SU-DHL-6 (cell line): ENCODE measurements at regions not wholly inside any gene's neighbourhood (a gene's known extent, or its start where the extent isn't known, plus 50 kb on each side); places are given as distances from the start of the nearest gene placed in this dataset.
"Not testable (repeated sequence)": the region's sequence is repeated elsewhere in the genome, so short reads cannot be mapped to it uniquely, and the experiment has no call there.

ENCODE experiments used
- H2AFZ ChIP-seq: fragments of 200-600 bp; sonication (generic); 2 replicates; pipeline ENCODE4 v1.6.1; 2014; ENCODE audit warnings: low read depth, mild to moderate bottlenecking, moderate library complexity, mixed read lengths, antibody characterized with exemption, low read length; ENCODE audit not compliant: severe bottlenecking
- H3F3A ChIP-seq: fragments of 200-600 bp; shearing (Covaris generic); 2 replicates; pipeline ENCODE4 v1.6.0; 2016; ENCODE audit warnings: antibody characterized with exemption, mild to moderate bottlenecking; ENCODE audit not compliant: insufficient read depth
- H3K27ac ChIP-seq: fragments of 200-600 bp; sonication (generic); 2 replicates; pipeline ENCODE4 v1.5.1; 2016; ENCODE audit warnings: low read depth, mild to moderate bottlenecking, low read length, moderate library complexity, mixed read lengths
- H3K27me3 ChIP-seq: fragments of 200-600 bp; sonication (generic), shearing (Covaris generic); 2 replicates; pipeline ENCODE4 v1.6.0; 2014; ENCODE audit warnings: mild to moderate bottlenecking, low read length
- H3K36me3 ChIP-seq: fragments of 200-600 bp; sonication (generic); 2 replicates; pipeline ENCODE4 v1.6.1; 2014; ENCODE audit warnings: mild to moderate bottlenecking, low read length, mixed read lengths
- H3K4me2 ChIP-seq: fragments of 300-600, 200-600 bp; shearing (Covaris generic), sonication (generic); 2 replicates; pipeline ENCODE4 v1.6.0; 2014; ENCODE audit warnings: low read length, low read depth, mild to moderate bottlenecking; ENCODE audit not compliant: poor library complexity, severe bottlenecking
- H3K4me3 ChIP-seq: fragments of 200-600 bp; sonication (generic); 2 replicates; pipeline ENCODE4 v1.5.1; 2014; ENCODE audit warnings: antibody characterized with exemption, low read length, mild to moderate bottlenecking, mixed read lengths; ENCODE audit not compliant: insufficient read depth, poor library complexity, severe bottlenecking
- H3K79me2 ChIP-seq: fragments of 200-600 bp; sonication (generic); 2 replicates; pipeline ENCODE4 v1.6.1; 2014; ENCODE audit warnings: mild to moderate bottlenecking, low read length, moderate library complexity; ENCODE audit not compliant: insufficient read depth
- H3K9ac ChIP-seq: fragments of 200-600 bp; sonication (generic); 2 replicates; pipeline ENCODE4 v1.7.0; 2014; ENCODE audit warnings: mild to moderate bottlenecking, low read length
- H3K9me2 ChIP-seq: fragments of 200-600 bp; sonication (generic); replicated peaks from 2 replicates; pipeline ENCODE4 v1.6.1; 2014; ENCODE audit warnings: low read length; ENCODE audit not compliant: insufficient read depth
- H3K9me3 ChIP-seq: fragments of 200-600 bp; sonication (generic); 2 replicates; pipeline ENCODE4 v1.6.1; 2014; ENCODE audit warnings: low read length, mixed read lengths; ENCODE audit not compliant: insufficient read depth
- H4K20me1 ChIP-seq: fragments of 200-600 bp; sonication (generic); 2 replicates; pipeline ENCODE4 v1.6.1; 2014; ENCODE audit warnings: low read depth, mild to moderate bottlenecking, antibody characterized with exemption, low read length, moderate library complexity, mixed read lengths
- EZH2phosphoT487 ChIP-seq: fragments of 200-600 bp; sonication (generic), shearing (Covaris generic); conservative IDR thresholded peaks from 2 replicates; pipeline ENCODE4 v1.6.1; 2018; ENCODE audit warnings: mild to moderate bottlenecking, antibody characterized with exemption, low read length, moderate library complexity, mixed read lengths
- TF ChIP-seq, protein P1 (sequence below): fragments of 200-600 bp; sonication (generic); IDR thresholded peaks from one replicate; pipeline ENCODE4 v1.5.1; 2017; ENCODE audit warnings: antibody characterized with exemption, mild to moderate bottlenecking, low read length, moderate library complexity; ENCODE audit not compliant: insufficient read depth, poor library complexity, severe bottlenecking

DNA sequence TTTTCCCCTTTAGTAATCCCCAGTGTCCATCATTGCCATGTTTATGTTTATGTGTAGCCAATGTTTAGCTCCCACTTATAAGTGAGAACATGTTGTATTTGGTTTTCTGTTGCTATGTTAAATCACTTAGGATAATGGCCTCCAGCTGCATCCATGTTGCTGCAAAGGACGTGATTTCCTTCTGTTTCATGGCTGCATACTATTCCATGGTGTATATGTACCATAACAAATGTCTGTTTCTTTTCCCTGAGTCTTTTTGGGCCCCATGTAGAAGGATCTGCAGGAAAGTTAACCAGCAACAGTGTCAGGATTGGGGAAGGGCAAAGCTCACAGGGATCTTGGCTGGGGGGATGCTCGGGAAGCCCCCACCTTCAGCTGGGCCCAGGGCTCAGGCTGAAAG is 64.3 kb upstream of the SULF2 start:
- H3K9me3 ChIP-seq = no peaks in the 10 kb centered on the region
- no peak overlapping the region for H3K4me3 ChIP-seq
- H3K9me2 ChIP-seq = no peaks in the 10 kb centered on the region
- TF ChIP-seq, protein P1, sequence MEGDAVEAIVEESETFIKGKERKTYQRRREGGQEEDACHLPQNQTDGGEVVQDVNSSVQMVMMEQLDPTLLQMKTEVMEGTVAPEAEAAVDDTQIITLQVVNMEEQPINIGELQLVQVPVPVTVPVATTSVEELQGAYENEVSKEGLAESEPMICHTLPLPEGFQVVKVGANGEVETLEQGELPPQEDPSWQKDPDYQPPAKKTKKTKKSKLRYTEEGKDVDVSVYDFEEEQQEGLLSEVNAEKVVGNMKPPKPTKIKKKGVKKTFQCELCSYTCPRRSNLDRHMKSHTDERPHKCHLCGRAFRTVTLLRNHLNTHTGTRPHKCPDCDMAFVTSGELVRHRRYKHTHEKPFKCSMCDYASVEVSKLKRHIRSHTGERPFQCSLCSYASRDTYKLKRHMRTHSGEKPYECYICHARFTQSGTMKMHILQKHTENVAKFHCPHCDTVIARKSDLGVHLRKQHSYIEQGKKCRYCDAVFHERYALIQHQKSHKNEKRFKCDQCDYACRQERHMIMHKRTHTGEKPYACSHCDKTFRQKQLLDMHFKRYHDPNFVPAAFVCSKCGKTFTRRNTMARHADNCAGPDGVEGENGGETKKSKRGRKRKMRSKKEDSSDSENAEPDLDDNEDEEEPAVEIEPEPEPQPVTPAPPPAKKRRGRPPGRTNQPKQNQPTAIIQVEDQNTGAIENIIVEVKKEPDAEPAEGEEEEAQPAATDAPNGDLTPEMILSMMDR = no peak
- no peak for TF ChIP-seq EZH2phosphoT487
- H3K36me3 ChIP-seq = no peaks in the 10 kb centered on the region
- no peaks in the 10 kb centered on the region for H3F3A ChIP-seq
- no peak overlapping the region for H3K27ac ChIP-seq
- H3K27me3 ChIP-seq = no peaks in the 10 kb centered on the region
- H3K4me2 ChIP-seq = no peak overlapping the region
- no peaks in the 10 kb centered on the region for H3K79me2 ChIP-seq
- no peak overlapping the region for H2AFZ ChIP-seq
- no peaks in the 10 kb centered on the region for H4K20me1 ChIP-seq
- H3K9ac ChIP-seq = no peak overlapping the region

DNA sequence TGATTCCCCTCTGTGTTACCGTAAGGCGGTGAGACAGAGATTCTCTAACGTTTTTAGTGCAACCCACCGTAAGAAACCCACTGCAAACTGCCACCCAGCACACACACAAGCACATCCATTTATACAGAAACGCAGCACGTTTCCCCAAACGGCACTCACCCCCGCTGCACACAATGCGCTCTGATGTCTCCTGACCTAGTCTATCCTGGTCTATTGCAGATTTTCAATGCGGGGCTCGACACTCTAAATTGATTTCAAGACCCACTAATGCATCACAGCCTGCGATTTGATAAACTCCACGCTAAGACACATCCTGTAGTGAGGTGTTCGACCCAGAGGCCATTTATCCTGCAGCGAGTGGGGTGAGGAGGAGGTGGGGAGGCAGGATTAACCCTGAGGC is 63.7 kb upstream of the SULF2 start:
- H3K9me3 ChIP-seq = no peaks in the 10 kb centered on the region
- H3K9ac ChIP-seq = no peak overlapping the region
- H3K36me3 ChIP-seq = no peaks in the 10 kb centered on the region
- H3F3A ChIP-seq = no peaks in the 10 kb centered on the region
- H3K27me3 ChIP-seq = no peaks in the 10 kb centered on the region
- H3K27ac ChIP-seq = no peak overlapping the region
- no peaks in the 10 kb centered on the region for H3K9me2 ChIP-seq
- TF ChIP-seq, protein P1 = no peak
- TF ChIP-seq EZH2phosphoT487 = no peak
- H3K4me2 ChIP-seq = no peak overlapping the region
- no peaks in the 10 kb centered on the region for H4K20me1 ChIP-seq
- H3K4me3 ChIP-seq = no peak overlapping the region
- H3K79me2 ChIP-seq = no peaks in the 10 kb centered on the region
- H2AFZ ChIP-seq = no peak overlapping the region

DNA sequence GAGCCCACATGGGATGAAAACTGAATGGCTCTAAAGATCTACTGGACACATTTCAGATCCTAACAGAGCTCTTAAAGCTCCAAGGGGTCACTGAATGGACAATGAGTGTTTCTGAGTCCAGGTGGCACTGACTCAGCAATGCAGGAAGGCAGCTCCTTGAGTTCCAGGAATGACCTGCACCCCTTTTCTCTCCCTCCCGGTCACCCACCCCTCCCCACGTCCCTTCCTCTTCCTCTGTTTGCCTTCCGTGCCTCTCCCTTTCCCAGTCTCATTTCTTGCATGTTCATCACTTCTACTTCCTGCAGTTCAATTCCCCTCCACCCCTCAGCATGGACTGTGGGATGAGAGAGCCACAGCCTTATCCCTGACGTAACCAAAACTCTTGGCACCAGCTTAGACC is 63.3 kb upstream of the SULF2 start:
- not testable (repeated sequence) for H3K9me2 ChIP-seq, H3K4me2 ChIP-seq, H3K27ac ChIP-seq, H3K36me3 ChIP-seq, H3K4me3 ChIP-seq, H2AFZ ChIP-seq, H4K20me1 ChIP-seq, H3K79me2 ChIP-seq, H3K9me3 ChIP-seq, H3K9ac ChIP-seq, H3F3A ChIP-seq, H3K27me3 ChIP-seq

DNA sequence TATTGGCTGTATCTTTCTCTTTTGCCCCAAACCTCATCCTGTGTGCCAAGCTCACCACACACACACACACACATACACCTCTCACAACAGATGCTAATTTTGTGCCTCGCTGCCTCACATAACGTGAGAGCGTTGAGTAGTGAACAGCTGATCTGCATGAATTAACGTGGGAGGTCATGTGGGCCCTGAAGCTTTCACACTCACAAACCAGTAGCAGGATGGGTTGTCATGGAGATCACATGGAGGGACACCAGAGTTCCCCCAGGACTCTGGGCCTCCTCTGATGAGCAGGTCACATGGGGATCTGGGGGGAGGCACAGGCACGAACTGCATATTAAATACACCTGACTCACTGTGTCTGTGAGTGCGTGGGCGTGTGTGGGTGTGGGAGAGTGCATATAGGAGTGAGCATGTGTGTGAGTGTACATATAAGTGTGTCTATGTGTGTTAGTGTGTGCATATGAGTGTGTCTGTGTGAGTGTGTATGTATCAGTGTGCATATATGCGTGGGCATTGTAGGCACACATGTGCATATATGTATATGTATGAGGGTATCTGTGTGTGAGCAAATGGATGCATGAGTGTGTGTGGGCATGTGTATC is 62.7 kb upstream of the SULF2 start:
- Histone ChIP-seq H3K4me3 (no peak overlapping the region), H3K9me2 (no peaks in the 10 kb centered on the region), H3K79me2 (no peaks in the 10 kb centered on the region), H3K27me3 (no peaks in the 10 kb centered on the region), H4K20me1 (no peaks in the 10 kb centered on the region), H3F3A (no peaks in the 10 kb centered on the region), H3K9me3 (no peaks in the 10 kb centered on the region), H3K36me3 (no peaks in the 10 kb centered on the region), H3K4me2 (no peak overlapping the region), H2AFZ (no peak overlapping the region), H3K9ac (no peak overlapping the region), H3K27ac (no peak overlapping the region)
- TF ChIP-seq, protein P1 = no peak
- TF ChIP-seq EZH2phosphoT487 = no peak

DNA sequence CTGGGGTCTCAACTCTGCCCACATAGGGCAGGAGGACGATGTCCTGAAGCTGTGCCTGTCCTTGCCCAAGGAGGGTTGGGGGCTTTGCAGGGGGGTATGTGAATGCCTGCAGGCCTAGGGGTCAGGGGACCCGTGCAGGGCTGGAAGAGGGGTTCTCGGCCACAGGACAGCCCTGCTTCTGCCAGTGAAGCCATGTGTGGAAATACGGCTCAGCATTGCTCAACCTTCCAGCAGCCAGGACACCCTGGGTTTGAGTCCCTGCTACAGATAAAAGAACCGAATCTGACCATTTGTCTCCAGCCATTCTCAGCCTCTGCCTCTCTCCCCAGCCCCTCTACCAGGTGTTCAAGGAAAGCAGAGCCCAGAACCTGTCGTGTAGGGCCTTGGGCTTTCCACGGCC is 61.9 kb upstream of the SULF2 start:
- H3K4me2 ChIP-seq, H2AFZ ChIP-seq, H4K20me1 ChIP-seq, H3K27ac ChIP-seq, H3K9me3 ChIP-seq, H3K27me3 ChIP-seq, H3F3A ChIP-seq, H3K79me2 ChIP-seq, H3K36me3 ChIP-seq, H3K4me3 ChIP-seq, H3K9me2 ChIP-seq, H3K9ac ChIP-seq: not testable (repeated sequence)

DNA sequence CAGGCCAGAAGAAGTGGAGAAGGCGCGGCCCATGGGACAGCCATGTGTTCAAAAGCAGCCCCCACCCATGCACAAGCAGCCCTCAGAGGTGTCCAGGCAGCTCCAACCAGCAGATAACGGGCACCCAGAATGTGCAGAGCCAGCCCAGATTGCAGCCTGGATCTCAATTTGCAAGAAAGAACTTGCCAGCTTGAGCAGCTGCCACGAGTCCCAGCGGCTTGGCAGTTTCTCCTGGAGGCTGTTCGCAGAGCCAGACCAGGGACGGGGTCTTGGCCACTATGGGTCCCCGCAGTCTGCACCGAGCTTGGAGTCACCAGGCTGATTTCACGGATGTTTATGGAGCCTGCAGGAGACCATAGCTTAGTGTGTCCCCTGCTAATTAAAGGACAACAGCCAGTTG is 61.4 kb upstream of the SULF2 start:
- not testable (repeated sequence) for H3F3A ChIP-seq, H3K4me2 ChIP-seq, H4K20me1 ChIP-seq, H3K27me3 ChIP-seq, H3K79me2 ChIP-seq, H3K9ac ChIP-seq, H3K4me3 ChIP-seq, H3K36me3 ChIP-seq, H3K27ac ChIP-seq, H3K9me3 ChIP-seq, H3K9me2 ChIP-seq, H2AFZ ChIP-seq
